ENCODE measurements at regions not wholly inside any gene's neighbourhood (a gene's known extent, or its start where the extent isn't known, plus 50 kb on each side); places are given as distances from the start of the nearest gene placed in this dataset.

GRCh38 chr11:24406980-24407379 lies 89.9 kb upstream of the LUZP2 start:
- TF ChIP-seq CTCF (conservative IDR thresholded peaks at IDR 0.05; ENCODE audit: low read depth, low read length) (no peak), EZH2 (IDR thresholded peaks at IDR 0.05; ENCODE audit: borderline replicate concordance, low read depth, low read length, poor library complexity, severe bottlenecking) (no peak)
